Ramos (cell line): ENCODE measurements at regions not wholly inside any gene's neighbourhood (a gene's known extent, or its start where the extent isn't known, plus 50 kb on each side); places are given as distances from the start of the nearest gene placed in this dataset.

ENCODE experiments used
- in situ Hi-C: fragments of 300-500 bp; cut with MboI; formaldehyde crosslinking; loops from one replicate; pipeline ENCODE4 v1.14.3; 2022; ENCODE audit warnings: low sequenced_read_pairs; ENCODE audit not compliant: unreplicated experiment

GRCh38 chr16:9401173-9401572, 309.7 kb downstream of the HAPSTR1 start:
- in situ Hi-C loops = no loop called here

GRCh38 chr16:9402293-9402860, 310.9 kb downstream of the HAPSTR1 start:
- in situ Hi-C loops = no loop called here

GRCh38 chr16:9404811-9405210, 313.4 kb downstream of the HAPSTR1 start:
- in situ Hi-C loops = no loop called here

GRCh38 chr16:9406038-9406712, 314.7 kb downstream of the HAPSTR1 start:
- in situ Hi-C loops = no loop called here

GRCh38 chr16:9407206-9407758, 315.8 kb downstream of the HAPSTR1 start:
- in situ Hi-C loops = no loop called here

- in situ Hi-C loops = no loop called here
Measured at GRCh38 chr16:9408297-9408878, 316.9 kb downstream of the HAPSTR1 start.

GRCh38 chr16:9409560-9410493, 318.4 kb downstream of the HAPSTR1 start:
- in situ Hi-C loops = no loop called here

GRCh38 chr16:9411426-9411825, 320.0 kb downstream of the HAPSTR1 start:
- in situ Hi-C loops = no loop called here

- in situ Hi-C loops = no loop called here
Measured at GRCh38 chr16:9412031-9412914, 320.8 kb downstream of the HAPSTR1 start.

- in situ Hi-C loops = no loop called here
Measured at GRCh38 chr16:9412915-9413264, 321.4 kb downstream of the HAPSTR1 start.

GRCh38 chr16:9415545-9415944, 324.1 kb downstream of the HAPSTR1 start:
- in situ Hi-C loops = no loop called here

- in situ Hi-C loops = no loop called here
Measured at GRCh38 chr16:9417898-9418297, 326.5 kb downstream of the HAPSTR1 start.

- in situ Hi-C loops = no loop called here
Measured at GRCh38 chr16:9419161-9419560, 327.7 kb downstream of the HAPSTR1 start.

- in situ Hi-C loops = no loop called here
Measured at GRCh38 chr16:9422762-9423513, 331.5 kb downstream of the HAPSTR1 start.

- in situ Hi-C loops = no loop called here
Measured at GRCh38 chr16:9425236-9425635, 333.8 kb downstream of the HAPSTR1 start.

GRCh38 chr16:9428355-9429005, 337.0 kb downstream of the HAPSTR1 start:
- in situ Hi-C loops = no loop called here

- in situ Hi-C loops = no loop called here
Measured at GRCh38 chr16:9429646-9430330, 338.3 kb downstream of the HAPSTR1 start.

- in situ Hi-C loops = no loop called here
Measured at GRCh38 chr16:9434659-9435058, 343.2 kb downstream of the HAPSTR1 start.
